HG02973 (cell line): ENCODE measurements at regions not wholly inside any gene's neighbourhood (a gene's known extent, or its start where the extent isn't known, plus 50 kb on each side); places are given as distances from the start of the nearest gene placed in this dataset.
"Not testable (repeated sequence)": the region's sequence is repeated elsewhere in the genome, so short reads cannot be mapped to it uniquely, and the experiment has no call there.

ENCODE experiments used
- ATAC-seq: cut with Tn5 transposase; IDR thresholded peaks from one replicate; pipeline ENCODE4 v1.9.1; 2021; ENCODE audit warnings: moderate library complexity; ENCODE audit not compliant: unreplicated experiment

DNA sequence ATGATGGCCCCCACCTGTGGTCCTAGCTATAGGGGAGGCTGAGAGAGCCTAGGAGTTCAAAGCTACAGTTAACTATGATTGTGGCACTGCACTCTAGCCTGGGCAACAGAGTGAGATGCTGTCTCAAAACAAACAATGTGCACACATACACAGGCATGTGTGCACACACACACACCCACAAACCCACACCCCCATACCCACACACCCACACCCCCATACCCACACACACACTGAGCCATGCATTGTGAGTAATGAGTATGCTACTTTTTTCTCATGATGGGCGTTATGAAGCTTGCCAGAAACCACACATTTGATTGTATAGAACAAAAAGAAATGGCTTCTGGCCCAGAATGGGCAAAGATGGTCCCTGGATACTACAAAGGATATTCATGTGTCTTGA, 691.1 kb downstream of the SLC4A3 start:
- no peak for ATAC-seq

DNA sequence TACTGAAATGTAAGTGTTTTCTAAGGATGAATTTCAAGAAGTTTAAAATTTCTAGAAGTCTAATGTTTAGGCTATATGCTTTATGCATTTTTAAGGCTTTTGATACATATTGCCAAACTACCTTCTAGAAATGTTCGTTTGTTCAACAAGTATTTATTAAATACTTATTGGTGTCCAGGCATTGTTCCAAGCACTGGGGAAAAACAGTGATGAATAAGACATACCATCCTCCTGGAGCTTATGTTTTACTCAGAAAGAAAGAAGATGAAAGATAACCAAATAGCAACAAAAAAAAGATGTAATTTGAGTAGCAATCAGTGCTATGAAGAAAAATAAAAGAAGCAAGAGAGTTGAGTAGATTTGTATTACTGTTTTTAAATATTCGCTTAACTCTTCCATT, 692.9 kb downstream of the SLC4A3 start:
- no peak for ATAC-seq

DNA sequence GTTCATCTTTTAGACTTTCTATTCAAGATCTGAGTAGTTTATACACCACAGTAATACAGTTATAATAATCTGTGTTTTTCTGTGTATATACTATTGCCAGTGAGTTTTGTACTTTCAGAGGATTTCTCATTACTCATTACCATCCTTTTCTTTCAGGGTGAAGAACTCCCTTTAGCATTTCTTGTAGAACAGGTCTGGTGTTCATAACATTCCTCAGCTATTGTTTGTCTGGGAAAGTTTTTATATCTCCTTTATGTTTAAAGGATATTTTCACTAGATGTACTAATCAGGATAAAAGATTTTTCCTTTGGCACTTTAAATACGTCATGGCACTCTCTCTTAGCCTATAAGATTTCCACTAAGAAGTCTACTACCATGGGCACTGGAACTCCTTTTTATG, 705.5 kb downstream of the SLC4A3 start:
- no peak for ATAC-seq

DNA sequence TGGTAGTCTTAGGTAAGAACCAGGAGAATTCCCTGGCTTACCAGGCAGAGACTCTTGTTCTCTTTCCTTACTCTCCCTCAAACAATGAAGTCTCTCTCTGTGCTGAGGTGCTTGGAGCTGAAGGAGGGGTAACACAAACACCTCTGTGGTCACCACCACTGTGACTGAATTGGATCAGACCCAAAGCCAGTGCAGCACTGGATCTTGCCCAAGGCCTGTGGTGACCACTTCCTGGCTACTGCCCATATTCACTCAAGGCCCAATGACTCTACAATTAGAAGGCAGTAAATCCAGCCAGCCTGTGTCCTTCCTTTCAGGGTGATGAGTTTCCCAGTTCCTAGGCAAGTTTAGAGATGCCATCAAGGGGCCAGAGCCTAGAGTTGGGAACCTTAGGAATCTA, 706.8 kb downstream of the SLC4A3 start:
- no peak for ATAC-seq

DNA sequence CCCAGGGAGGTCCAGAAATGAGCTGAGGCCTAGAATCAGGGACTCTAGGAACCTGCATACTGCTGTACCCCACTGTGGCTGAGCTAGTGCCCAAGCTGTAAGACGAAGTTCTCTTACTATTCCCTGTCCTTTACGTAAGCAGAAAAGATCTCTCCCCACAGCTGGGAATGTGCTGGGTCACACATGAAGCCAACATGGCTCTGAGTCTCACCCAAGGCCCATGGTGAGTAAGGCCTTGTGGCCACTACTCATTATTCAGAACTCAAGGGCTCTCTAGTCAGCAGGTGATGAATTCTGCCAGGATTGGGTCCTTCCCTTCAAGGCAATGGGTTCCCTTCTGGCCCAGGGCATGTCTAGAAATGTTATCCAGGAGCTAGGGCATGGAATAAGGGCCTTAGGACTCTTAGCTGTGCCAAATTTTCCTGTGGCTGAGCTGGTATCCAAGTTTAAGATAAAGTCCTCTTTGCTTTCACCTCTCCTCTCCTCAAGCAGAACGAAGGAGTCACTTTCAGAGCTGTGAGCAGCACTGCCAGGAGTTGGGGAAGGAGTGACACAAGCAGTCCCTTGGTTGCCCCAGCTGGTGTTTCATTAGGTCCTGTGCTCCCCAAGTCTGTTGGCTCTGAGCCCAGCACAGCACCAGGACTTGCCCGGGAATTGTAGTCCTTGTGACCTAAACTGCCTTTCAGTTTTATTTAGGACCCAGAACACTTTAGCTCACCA, 707.6 kb downstream of the SLC4A3 start:
- ATAC-seq = no peak

DNA sequence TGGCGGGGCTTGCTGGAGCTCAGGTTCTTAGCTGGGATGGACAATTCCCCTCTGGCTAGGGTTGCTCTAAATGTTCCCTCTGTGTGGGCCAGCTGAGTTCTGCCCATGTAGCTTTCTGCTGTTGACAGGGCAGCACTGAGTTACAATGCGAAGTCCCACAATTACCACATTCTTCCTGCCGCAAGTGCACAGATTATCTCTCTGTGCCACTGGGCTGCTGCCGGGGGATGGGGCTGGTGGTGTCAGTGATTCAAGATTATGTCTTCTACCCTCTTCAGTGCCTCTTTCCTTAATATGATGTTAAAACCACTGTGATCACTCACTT, 708.1 kb downstream of the SLC4A3 start:
- no peak for ATAC-seq

DNA sequence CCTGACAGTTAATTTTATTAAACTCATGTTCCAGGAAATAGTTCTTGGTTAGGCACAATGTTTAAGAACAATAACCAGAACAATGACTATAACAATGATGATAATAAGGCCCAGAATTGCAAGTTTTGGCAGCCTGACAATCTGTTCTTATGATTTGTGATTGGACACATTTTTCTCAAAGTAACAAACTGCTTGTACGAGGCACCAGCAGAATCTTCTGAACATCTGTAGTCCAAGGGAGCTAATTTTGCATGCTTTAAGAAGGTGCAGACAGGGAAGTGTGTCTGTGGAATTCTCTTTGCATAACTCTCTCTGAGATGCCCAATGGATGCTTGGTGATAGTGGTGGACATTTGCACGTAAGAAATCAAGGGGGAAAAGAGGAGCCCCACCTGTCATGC, 709.3 kb downstream of the SLC4A3 start:
- ATAC-seq = no peak

DNA sequence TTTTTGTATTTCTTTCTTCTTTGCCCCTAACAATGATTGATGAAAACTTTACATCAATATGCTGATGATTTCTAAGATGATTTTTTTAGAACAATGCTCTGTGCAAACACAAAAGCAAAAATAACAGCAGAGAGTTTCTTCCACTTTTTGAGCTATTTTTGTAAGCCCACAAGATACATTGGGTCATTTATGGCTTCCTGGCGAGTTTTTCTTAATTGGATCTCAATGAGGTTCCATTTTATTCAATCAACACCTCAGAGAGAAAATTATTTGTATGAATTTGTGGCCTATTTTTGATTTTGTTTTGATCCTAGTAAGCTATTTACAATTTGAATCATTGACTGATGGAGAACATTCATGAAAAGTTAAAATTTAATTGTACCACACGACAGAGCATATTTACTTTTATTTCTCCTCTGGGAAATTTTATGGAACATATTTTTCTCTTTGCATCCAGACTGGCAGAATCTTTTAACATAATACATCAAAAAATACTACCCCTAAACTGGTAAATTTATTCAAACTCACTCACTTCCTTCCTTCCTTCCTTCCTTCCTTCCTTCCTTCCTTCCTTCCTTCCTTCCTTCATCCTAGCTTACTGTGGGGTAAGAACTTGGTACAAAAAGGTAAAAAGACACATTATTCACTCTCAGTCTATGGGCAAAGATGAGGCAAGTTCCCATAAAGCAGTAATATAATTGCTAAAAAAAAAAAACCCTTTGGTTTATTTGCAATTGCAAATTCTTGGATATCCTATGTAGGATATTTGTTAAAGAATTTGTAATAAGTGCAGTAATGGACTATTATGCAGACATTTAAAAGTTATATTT, 710.4 kb downstream of the SLC4A3 start:
- no peak for ATAC-seq

DNA sequence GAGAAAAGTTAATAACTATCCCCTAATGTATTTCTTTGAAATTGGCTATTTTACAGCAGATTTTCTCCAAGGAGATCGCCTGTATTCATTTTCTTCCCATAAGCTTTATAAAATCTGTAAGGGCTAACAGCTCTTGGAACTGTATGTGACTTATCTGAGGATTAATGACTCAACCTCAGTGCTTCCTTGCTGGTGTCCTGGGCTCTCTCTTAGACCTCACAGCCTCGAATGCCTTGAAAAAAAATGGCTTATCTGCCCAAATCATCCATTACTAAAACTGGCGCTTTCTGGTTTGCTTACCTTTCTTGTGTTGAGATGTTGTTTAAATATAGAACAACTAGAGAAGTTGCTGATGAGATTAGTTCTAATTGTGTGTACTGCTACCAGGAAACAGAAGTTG, 713.6 kb downstream of the SLC4A3 start:
- ATAC-seq = no peak

DNA sequence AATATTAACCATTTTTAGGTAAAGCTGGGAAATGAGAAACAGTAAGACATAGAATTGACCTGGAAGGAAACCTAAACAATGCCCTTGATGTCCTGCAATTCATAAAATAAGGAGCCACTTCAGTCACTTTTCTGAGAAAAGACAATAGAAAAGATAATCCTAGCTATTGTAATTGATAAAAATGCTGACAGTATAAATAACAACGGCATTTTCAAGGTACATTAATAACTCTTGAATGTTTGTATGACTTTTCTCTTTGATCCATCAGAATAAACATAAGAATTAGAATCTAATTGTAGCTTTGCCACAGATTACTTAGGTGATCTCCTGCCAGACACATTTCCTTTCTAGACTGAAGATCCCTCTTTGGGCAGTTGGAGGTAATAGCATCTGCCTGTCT, 719.5 kb downstream of the SLC4A3 start:
- ATAC-seq = no peak

DNA sequence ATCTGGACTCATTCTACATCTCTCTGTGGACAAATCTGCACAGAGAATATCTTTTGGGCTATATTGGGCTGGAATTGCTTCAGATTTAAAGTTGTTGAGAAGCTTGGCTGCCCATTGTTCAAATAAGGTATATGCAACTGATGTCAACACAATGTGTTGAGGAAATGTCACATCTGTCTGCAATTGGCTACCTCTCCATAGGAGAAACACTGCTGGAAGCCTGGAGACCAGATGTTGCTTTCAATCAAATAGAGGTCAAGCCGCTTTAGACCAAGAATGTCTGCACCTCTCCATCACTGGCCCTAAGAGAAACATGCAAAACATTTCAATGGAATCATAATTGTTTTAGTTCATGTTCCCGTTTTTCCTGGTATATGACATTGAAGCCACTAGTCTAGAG, 720.2 kb downstream of the SLC4A3 start:
- no peak for ATAC-seq

DNA sequence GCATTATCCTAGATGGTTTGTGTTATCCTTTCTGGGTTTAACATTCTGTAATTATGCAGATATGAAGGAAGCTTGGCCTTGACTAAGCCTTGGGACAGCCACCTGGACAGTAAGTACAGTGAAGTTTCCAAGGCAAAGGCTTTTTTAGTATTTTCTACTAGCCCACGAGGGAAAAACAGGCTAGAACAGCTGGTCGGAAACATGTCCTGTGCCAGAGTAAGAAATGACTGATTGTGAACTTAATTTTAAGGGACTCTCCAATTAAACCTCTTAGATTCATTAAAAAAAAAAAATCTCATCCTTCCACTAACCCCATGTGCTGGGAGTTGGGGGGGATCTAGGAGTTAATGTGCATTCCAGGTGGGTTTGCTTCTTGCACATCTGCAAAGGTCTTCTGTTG, 720.8 kb downstream of the SLC4A3 start:
- ATAC-seq = no peak

DNA sequence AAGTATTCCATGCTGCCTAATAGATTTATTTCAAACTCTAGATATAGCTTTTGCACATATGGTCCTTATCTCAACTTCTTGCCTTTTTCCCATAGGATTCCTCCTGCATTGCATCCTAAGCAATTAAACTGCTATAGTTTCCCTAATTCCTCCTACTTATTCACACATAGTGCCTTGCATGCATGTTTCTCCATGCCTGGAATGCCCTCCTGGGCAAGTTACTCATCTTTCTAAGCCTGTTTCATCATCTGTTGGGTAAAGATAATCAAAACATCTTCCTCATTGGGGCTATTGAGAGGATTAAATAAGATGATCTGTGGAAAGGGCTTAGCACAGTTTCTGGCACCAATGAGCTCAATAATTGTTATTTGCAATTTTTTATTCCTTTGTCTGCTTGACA, 726.5 kb downstream of the SLC4A3 start:
- ATAC-seq = no peak

DNA sequence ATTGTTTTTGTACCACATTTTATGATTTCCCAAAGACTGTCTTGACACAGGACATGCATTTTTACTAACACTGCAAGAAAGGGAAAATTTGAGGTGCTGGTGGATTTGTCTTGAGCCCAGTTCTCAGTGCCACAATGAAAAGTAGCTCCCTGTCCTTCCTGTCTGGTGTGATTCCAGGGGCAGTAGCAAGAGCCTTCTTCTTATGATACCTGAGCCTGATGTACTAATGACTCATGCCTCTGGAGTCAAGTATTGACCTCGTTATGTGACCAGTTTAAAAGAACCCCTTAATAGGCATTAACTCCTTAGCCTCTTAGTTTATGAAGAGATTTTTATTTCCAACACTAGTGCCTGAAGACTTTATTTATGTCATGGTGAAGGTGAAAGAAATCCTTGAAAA, 728.6 kb downstream of the SLC4A3 start:
- no peak for ATAC-seq

DNA sequence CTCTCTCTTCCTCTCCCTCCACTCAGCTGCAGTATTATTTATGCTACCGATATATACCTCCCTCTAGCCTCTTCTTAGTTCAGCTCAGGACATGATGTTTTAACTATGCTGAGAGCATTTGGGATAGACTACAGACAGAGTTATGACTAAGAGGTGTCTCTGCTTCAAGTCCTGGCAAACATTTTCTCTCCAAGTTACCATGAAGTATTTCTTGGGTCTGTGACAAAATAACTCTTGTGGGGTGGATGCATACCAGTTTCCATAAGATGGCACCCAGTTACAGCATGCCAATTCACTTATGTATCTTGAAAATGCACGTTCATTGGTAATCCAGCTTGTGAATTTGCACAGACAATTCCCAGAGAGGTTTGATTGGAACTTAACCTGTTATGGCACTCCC, 737.6 kb downstream of the SLC4A3 start:
- ATAC-seq = no peak

DNA sequence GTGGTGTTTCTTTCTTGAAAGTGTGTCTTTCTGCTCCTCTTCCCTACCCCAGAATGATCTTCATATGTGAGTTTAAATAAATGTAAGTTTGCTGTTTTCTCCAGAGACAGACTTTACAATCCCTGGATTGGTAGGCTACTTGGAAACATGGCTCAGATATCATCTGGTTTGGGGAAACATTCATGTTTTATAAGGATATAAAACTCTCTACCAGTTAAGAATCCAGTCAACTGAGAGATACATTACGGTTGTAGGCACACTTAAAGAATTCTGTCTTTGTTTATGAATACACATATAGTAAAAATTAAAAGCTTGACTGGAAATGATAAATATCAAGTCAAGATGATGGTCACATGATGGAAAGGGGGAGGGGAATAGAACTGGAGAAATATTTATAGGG, 739.3 kb downstream of the SLC4A3 start:
- ATAC-seq = no peak

DNA sequence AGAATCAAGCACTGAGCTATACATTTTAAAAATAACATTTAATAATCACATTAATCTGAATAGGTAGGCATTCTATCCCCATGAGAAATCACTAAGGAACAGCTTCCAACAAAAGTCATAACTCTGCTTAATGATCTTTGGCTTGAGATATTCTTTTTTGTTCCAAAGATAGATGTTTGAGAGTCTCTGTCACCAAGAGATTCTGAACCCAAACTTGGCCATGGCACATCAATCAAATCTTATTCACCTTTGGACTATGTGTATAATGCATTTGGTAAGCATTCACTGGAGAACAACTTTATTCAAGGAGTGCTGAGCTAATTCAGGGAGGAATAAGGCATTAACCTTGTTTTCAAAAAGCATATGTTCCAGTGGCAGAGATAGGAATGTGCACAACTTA, 743.3 kb downstream of the SLC4A3 start:
- no peak for ATAC-seq

DNA sequence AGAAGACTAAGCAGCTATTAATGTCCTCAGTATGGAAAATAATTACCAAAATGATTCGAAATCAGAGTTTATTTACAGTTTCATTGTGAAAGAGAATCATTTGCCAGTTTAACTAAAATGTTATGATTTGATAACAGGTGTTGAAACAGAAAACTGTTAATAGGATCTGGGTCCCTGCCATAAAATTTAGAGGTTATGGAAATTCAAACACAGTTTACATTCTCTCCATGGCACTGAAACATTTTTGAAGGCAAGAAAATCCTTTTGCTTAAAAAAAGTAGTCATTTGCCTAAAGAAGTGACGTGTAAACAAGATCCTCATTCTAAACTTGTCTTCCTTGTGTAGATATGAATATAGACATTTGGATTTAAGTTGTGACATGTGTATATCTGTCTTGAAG, 743.8 kb downstream of the SLC4A3 start:
- ATAC-seq = no peak

DNA sequence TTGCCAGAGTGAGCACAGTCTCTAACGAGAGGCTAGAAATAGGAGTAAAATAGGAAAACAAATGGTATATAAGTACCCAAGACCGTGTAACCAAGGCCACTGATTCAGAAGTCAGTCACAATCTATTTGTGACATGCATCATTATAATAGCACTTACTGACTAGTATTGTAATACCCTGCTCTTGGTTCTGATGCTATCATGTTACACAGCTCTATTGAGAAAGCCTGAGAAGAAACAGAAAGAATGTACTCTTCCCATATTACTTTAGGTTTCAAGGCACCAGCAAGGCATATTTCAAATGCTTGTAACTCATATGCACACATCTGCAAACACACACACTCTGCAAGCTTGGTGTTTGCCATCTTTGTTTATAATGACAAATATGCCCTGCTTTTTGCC, 746.4 kb downstream of the SLC4A3 start:
- no peak for ATAC-seq

DNA sequence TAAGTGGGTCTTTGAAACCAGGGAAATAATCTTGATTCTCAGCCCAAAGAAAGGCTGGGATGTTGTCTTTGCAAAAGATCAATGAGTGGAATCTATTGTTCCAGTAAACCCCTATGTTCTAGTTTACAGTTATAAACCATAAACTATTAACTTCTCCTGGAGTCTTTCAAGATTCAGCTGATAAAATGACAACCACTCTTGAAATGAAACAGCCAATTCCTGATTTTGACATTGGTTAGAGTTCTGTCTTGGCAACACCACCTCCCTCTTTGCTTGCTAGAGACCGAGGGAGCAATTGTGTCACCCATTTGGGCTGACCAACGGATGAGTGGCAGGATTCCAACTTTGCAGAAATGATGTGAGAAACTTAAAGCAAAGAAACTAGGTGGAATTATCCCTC, 746.9 kb downstream of the SLC4A3 start:
- no peak for ATAC-seq

DNA sequence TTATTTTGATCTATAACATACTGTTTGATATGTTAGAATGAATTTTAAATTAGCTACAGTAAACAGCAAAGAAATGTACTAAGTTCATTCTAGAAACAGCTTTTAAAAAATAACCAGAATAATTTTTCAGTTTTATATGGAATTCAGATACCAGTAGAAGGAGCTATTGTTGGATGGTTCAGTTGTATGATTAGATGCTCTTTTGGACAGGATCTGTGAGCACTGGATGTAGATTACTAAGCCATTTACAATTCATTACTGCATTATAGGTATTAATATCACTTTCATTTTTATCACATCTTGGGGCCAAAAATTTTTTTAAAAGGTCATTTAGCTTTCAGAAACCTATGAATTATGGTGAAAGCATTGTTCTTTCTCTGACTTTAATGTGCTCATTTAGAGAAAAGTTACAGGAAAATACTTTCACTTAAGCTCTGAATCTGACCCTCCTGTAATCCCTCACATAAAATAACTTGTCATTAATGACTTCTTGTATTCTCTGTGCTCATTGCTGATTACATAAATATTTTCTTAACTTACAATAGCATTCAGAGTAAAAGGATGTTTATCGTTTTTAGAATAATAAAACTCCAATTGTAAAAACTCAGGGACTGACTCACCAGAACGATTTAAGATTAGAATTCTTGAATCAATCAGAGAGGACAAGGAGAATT, 750.2 kb downstream of the SLC4A3 start:
- no peak for ATAC-seq

DNA sequence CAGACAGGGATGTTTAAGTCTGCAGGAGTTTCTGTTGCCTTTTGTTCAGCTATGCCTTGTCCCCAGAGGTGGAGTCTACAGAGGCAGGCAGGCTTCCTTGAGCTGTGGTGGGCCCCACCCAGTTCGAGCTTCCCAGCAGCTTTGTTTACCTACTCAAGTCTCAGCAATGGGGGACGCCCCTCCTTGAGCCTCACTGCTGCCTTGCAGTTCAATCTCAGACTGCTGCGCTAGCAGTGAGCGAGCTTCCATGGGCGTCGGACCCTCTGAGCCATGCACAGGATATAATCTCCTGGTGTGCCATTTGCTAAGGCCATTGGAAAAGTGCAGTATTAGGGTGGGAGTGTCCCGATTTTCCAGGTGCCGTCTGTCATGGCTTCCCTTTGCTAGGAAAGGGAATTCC, 760.3 kb downstream of the SLC4A3 start:
- not testable (repeated sequence) for ATAC-seq
